ENCODE measurements at regions not wholly inside any gene's neighbourhood (a gene's known extent, or its start where the extent isn't known, plus 50 kb on each side); places are given as distances from the start of the nearest gene placed in this dataset.
"Not testable (repeated sequence)": the region's sequence is repeated elsewhere in the genome, so short reads cannot be mapped to it uniquely, and the experiment has no call there.

- no peak for DNase-seq (ENCODE audit: low spot score)
Observed at GRCh38 chr14:49367696-49368095, 218.5 kb downstream of the RPS29 start.

- no peak for DNase-seq (ENCODE audit: low spot score)
Observed at GRCh38 chr14:49366416-49366815, 219.8 kb downstream of the RPS29 start.

GRCh38 chr14:49364752-49365117 lies 221.4 kb downstream of the RPS29 start:
- DNase-seq (ENCODE audit: low spot score) = no peak

GRCh38 chr14:49363821-49364751 lies 222.1 kb downstream of the RPS29 start:
- no peak for DNase-seq (ENCODE audit: low spot score)

GRCh38 chr14:49362916-49363315 lies 223.3 kb downstream of the RPS29 start:
- no peak for DNase-seq (ENCODE audit: low spot score)

GRCh38 chr14:49339130-49339529 lies 247.1 kb downstream of the RPS29 start:
- DNase-seq (ENCODE audit: low spot score) = no peak

GRCh38 chr14:49319810-49320209 lies 266.4 kb downstream of the RPS29 start:
- DNase-seq (ENCODE audit: low spot score) = no peak

- DNase-seq (ENCODE audit: low spot score) = no peak
Observed at GRCh38 chr14:49315570-49315969, 270.6 kb downstream of the RPS29 start.

GRCh38 chr14:49314737-49315136 lies 271.4 kb downstream of the RPS29 start:
- no peak for DNase-seq (ENCODE audit: low spot score)

GRCh38 chr14:49313108-49313507 lies 273.1 kb downstream of the RPS29 start:
- DNase-seq (ENCODE audit: low spot score) = no peak

GRCh38 chr14:49310298-49310697 lies 275.9 kb downstream of the RPS29 start:
- DNase-seq (ENCODE audit: low spot score) = no peak

GRCh38 chr14:49306152-49306751 lies 279.9 kb downstream of the RPS29 start:
- peak; percentile 32 for DNase-seq (ENCODE audit: low spot score)

- DNase-seq (ENCODE audit: low spot score) = peak; percentile 13
Observed at GRCh38 chr14:49303946-49304516, 282.1 kb downstream of the RPS29 start.

GRCh38 chr14:49297102-49297501 lies 289.1 kb downstream of the RPS29 start:
- no peak for DNase-seq (ENCODE audit: low spot score)

- DNase-seq (ENCODE audit: low spot score) = no peak
Observed at GRCh38 chr14:49294621-49295148, 291.5 kb downstream of the RPS29 start.

- DNase-seq (ENCODE audit: low spot score) = no peak
Observed at GRCh38 chr14:49287004-49287403, 299.2 kb downstream of the RPS29 start.

GRCh38 chr14:49286257-49286983 lies 299.8 kb downstream of the RPS29 start:
- DNase-seq (ENCODE audit: low spot score) = no peak

- DNase-seq (ENCODE audit: low spot score) = no peak
Observed at GRCh38 chr14:49280566-49280965, 305.6 kb downstream of the RPS29 start.

- DNase-seq (ENCODE audit: low spot score) = no peak
Observed at GRCh38 chr14:49250517-49250916, 335.7 kb downstream of the RPS29 start.

GRCh38 chr14:49250109-49250508 lies 336.1 kb downstream of the RPS29 start:
- DNase-seq (ENCODE audit: low spot score) = no peak

- DNase-seq (ENCODE audit: low spot score) = no peak
Observed at GRCh38 chr14:49249022-49249421, 337.2 kb downstream of the RPS29 start.

- DNase-seq (ENCODE audit: low spot score) = not testable (repeated sequence)
Observed at GRCh38 chr14:49243777-49244176, 342.4 kb downstream of the RPS29 start.
